Smooth muscle cell (in vitro differentiated cells): ENCODE measurements at regions not wholly inside any gene's neighbourhood (a gene's known extent, or its start where the extent isn't known, plus 50 kb on each side); places are given as distances from the start of the nearest gene placed in this dataset.

Experiments used
- DNase-seq: peaks from one replicate; lab custom pipeline; 2025; ENCODE audit not compliant: unreplicated experiment; lab: John Stamatoyannopoulos, UW
- H2AFZ ChIP-seq: fragments of 200-600 bp; sonication (generic); 2 replicates; pipeline ENCODE4 v1.6.0; 2016; ENCODE audit warnings: antibody characterized with exemption, low read depth, mild to moderate bottlenecking
- H3F3A ChIP-seq: fragments of 200-600 bp; sonication (generic); 2 replicates; pipeline ENCODE4 v1.6.0; 2017; ENCODE audit warnings: antibody characterized with exemption, low read depth
- H3K27ac ChIP-seq: fragments of 200-600 bp; sonication (generic); 2 replicates; pipeline ENCODE4 v1.5.1; 2016; ENCODE audit warnings: low read depth, mild to moderate bottlenecking
- H3K27me3 ChIP-seq: fragments of 200-600 bp; sonication (generic); 2 replicates; pipeline ENCODE4 v1.6.1; 2016; ENCODE audit warnings: low read depth, mild to moderate bottlenecking
- H3K36me3 ChIP-seq: fragments of 200-600 bp; sonication (generic); 2 replicates; pipeline ENCODE4 v1.5.1; 2016; ENCODE audit warnings: low read depth
- H3K4me1 ChIP-seq: fragments of 200-600 bp; sonication (generic); 2 replicates; pipeline ENCODE4 v1.5.1; 2016; ENCODE audit warnings: low read depth
- H3K4me2 ChIP-seq: fragments of 200-600 bp; sonication (generic); 2 replicates; pipeline ENCODE4 v1.6.0; 2016; ENCODE audit warnings: mild to moderate bottlenecking
- H3K4me3 ChIP-seq: fragments of 200-600 bp; sonication (generic); 2 replicates; pipeline ENCODE4 v1.5.1; 2016; ENCODE audit warnings: mild to moderate bottlenecking
- H3K79me2 ChIP-seq: fragments of 200-600 bp; sonication (generic); 2 replicates; pipeline ENCODE4 v1.6.0; 2016; ENCODE audit warnings: low read depth, mild to moderate bottlenecking
- H3K9ac ChIP-seq: fragments of 200-600 bp; sonication (generic); 2 replicates; pipeline ENCODE4 v1.6.0; 2016; ENCODE audit warnings: low read depth
- H3K9me3 ChIP-seq: fragments of 200-600 bp; sonication (generic); replicated peaks from 2 replicates; pipeline ENCODE4 v1.5.1; 2016; ENCODE audit warnings: low read depth
- H4K20me1 ChIP-seq: fragments of 200-600 bp; sonication (generic); 2 replicates; pipeline ENCODE4 v1.6.0; 2016; ENCODE audit warnings: low read depth
- WGBS: methylation state at CpG from one replicate; pipeline ENCODE4 v1.1.7; 2016; ENCODE audit warnings: low lambda C conversion rate; 5-methylcytosine and 5-hydroxymethylcytosine counted together
- TF ChIP-seq, protein P1 (sequence below): fragments of 200-600 bp; sonication (generic); IDR thresholded peaks from 2 replicates; pipeline ENCODE4 v1.5.1; 2017; ENCODE audit warnings: borderline replicate concordance, mild to moderate bottlenecking, antibody characterized with exemption; ENCODE audit not compliant: insufficient read depth, poor library complexity, severe bottlenecking

- Histone ChIP-seq H3K27me3 (no peaks in the 10 kb centered on the region), H3K4me2 (no peak overlapping the region), H3K27ac (no peak overlapping the region), H3K79me2 (no peaks in the 10 kb centered on the region), H4K20me1 (no peaks in the 10 kb centered on the region), H3K9me3 (no peaks in the 10 kb centered on the region), H3K4me3 (no peak overlapping the region), H3K9ac (no peak overlapping the region), H3K4me1 (peaks cover 3% of the 10 kb centered on the region), H3F3A (no peaks in the 10 kb centered on the region), H2AFZ (no peak overlapping the region), H3K36me3 (no peaks in the 10 kb centered on the region)
- no peak for DNase-seq
- TF ChIP-seq, protein P1, sequence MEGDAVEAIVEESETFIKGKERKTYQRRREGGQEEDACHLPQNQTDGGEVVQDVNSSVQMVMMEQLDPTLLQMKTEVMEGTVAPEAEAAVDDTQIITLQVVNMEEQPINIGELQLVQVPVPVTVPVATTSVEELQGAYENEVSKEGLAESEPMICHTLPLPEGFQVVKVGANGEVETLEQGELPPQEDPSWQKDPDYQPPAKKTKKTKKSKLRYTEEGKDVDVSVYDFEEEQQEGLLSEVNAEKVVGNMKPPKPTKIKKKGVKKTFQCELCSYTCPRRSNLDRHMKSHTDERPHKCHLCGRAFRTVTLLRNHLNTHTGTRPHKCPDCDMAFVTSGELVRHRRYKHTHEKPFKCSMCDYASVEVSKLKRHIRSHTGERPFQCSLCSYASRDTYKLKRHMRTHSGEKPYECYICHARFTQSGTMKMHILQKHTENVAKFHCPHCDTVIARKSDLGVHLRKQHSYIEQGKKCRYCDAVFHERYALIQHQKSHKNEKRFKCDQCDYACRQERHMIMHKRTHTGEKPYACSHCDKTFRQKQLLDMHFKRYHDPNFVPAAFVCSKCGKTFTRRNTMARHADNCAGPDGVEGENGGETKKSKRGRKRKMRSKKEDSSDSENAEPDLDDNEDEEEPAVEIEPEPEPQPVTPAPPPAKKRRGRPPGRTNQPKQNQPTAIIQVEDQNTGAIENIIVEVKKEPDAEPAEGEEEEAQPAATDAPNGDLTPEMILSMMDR: no peak
- 89% methylated on average over 6 of the region's 6 CpGs for WGBS
Measured at GRCh38 chr14:26056036-26056616, 541.7 kb downstream of the NOVA1 start.

DNA sequence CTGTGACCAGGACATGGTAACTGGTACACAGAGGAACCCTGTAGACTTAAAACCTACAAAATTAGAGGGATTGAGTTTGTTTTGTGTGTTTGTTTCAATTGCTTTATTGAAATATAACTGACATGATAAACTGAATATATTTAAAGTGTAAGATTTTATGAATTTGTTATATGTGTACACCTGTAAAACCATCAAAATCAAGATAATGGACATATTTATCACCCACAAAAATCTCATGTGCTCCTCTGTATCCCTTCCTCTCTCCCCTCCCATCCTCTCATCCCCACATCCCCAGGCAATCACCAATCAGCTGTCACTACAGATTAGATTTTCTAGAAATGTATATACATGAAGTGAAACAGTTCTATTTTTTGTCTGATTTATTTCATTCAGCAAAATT is 565.5 kb downstream of the NOVA1 start:
- no peaks in the 10 kb centered on the region for H3K27me3 ChIP-seq
- no peaks in the 10 kb centered on the region for H3K9me3 ChIP-seq
- no peak overlapping the region for H3K4me2 ChIP-seq
- TF ChIP-seq, protein P1: no peak
- H2AFZ ChIP-seq: no peak overlapping the region
- no peak for DNase-seq
- H3F3A ChIP-seq: no peaks in the 10 kb centered on the region
- H3K4me3 ChIP-seq: no peak overlapping the region
- H3K27ac ChIP-seq: no peak overlapping the region
- H3K4me1 ChIP-seq: no peaks in the 10 kb centered on the region
- no peak overlapping the region for H3K9ac ChIP-seq
- H3K79me2 ChIP-seq: no peaks in the 10 kb centered on the region
- H4K20me1 ChIP-seq: no peaks in the 10 kb centered on the region
- no peaks in the 10 kb centered on the region for H3K36me3 ChIP-seq

- no peak overlapping the region for H3K9ac ChIP-seq
- no peak overlapping the region for H3K27ac ChIP-seq
- no peaks in the 10 kb centered on the region for H3F3A ChIP-seq
- no peak overlapping the region for H2AFZ ChIP-seq
- H4K20me1 ChIP-seq: no peaks in the 10 kb centered on the region
- H3K4me1 ChIP-seq: no peaks in the 10 kb centered on the region
- no peaks in the 10 kb centered on the region for H3K27me3 ChIP-seq
- no peak overlapping the region for H3K4me2 ChIP-seq
- TF ChIP-seq, protein P1: no peak
- 95% methylated on average over 3 of the region's 3 CpGs for WGBS
- H3K36me3 ChIP-seq: no peaks in the 10 kb centered on the region
- no peak for DNase-seq
- H3K9me3 ChIP-seq: no peaks in the 10 kb centered on the region
- H3K4me3 ChIP-seq: no peak overlapping the region
- no peaks in the 10 kb centered on the region for H3K79me2 ChIP-seq
Measured at GRCh38 chr14:26026384-26026783, 571.4 kb downstream of the NOVA1 start.

GRCh38 chr14:26023967-26024366 is 573.9 kb downstream of the NOVA1 start:
- Histone ChIP-seq H3K27ac (no peak overlapping the region), H4K20me1 (no peaks in the 10 kb centered on the region), H3K36me3 (no peaks in the 10 kb centered on the region), H3K4me2 (no peak overlapping the region), H3K79me2 (no peaks in the 10 kb centered on the region), H3F3A (no peaks in the 10 kb centered on the region), H3K9ac (no peak overlapping the region), H3K9me3 (no peaks in the 10 kb centered on the region), H3K4me3 (no peak overlapping the region), H2AFZ (no peak overlapping the region), H3K27me3 (no peaks in the 10 kb centered on the region), H3K4me1 (no peaks in the 10 kb centered on the region)
- TF ChIP-seq, protein P1: no peak
- no peak for DNase-seq
- WGBS: 90% methylated on average over 4 of the region's 4 CpGs
